Fibroblast of lung (primary cell): ENCODE measurements at regions not wholly inside any gene's neighbourhood (a gene's known extent, or its start where the extent isn't known, plus 50 kb on each side); places are given as distances from the start of the nearest gene placed in this dataset.
A peak's percentile ranks its signal among the peaks of the same experiment; 100 is the strongest.
"Not testable (repeated sequence)": the region's sequence is repeated elsewhere in the genome, so short reads cannot be mapped to it uniquely, and the experiment has no call there.

ENCODE experiments used
- DNase-seq, 2 donors: peaks; one replicate each; pipeline versions ENCODE4 v3.0.0 to v3.0.0-alpha.2; 2010; ENCODE audit warnings: low read depth in 2 of 2
- H2AFZ ChIP-seq: 2 replicates; pipeline ENCODE4 v1.5.1; 2012; ENCODE audit warnings: low read length, control low read depth, inconsistent platforms
- H3K27ac ChIP-seq: 2 replicates; pipeline ENCODE4 v1.5.1; 2011; ENCODE audit warnings: low read length, control low read depth; ENCODE audit not compliant: insufficient read depth
- H3K27me3 ChIP-seq: 2 replicates; pipeline ENCODE4 v1.5.1; 2011; ENCODE audit warnings: mild to moderate bottlenecking, low read length; ENCODE audit not compliant: control insufficient read depth, insufficient read depth
- H3K36me3 ChIP-seq: 2 replicates; pipeline ENCODE4 v1.5.1; 2011; ENCODE audit warnings: low read length; ENCODE audit not compliant: control insufficient read depth, insufficient read depth
- H3K4me1 ChIP-seq: 2 replicates; pipeline ENCODE4 v1.5.1; 2011; ENCODE audit warnings: low read length; ENCODE audit not compliant: control insufficient read depth, insufficient read depth; ENCODE audit errors: extremely low read depth
- H3K4me2 ChIP-seq: 2 replicates; pipeline ENCODE4 v1.5.1; 2011; ENCODE audit warnings: low read length, control low read depth; ENCODE audit not compliant: insufficient read depth; ENCODE audit errors: extremely low read depth
- H3K4me3 ChIP-seq, 4 experiments: fragments of 200-600 bp in 1 of 4; sonication (generic) in 1 of 4; replicated peaks in 1 of 4; 2 replicates each; pipeline ENCODE4 v1.5.1; 2011 to 2016; ENCODE audit warnings: low read length in 4 of 4, low read depth in 3 of 4, mild to moderate bottlenecking in 3 of 4, control low read depth in 2 of 4, inconsistent platforms in 1 of 4, mixed read lengths in 1 of 4; ENCODE audit not compliant: insufficient read depth in 1 of 4; ENCODE audit errors: control extremely low read depth in 1 of 4
- H3K79me2 ChIP-seq: 2 replicates; pipeline ENCODE4 v1.5.1; 2012; ENCODE audit warnings: mild to moderate bottlenecking, low read length, inconsistent platforms; ENCODE audit not compliant: control insufficient read depth, insufficient read depth
- H3K9ac ChIP-seq: 2 replicates; pipeline ENCODE4 v1.5.1; 2011; ENCODE audit warnings: mild to moderate bottlenecking, low read length, control low read depth; ENCODE audit not compliant: insufficient read depth
- H3K9me3 ChIP-seq: 2 replicates; pipeline ENCODE4 v1.5.1; 2012; ENCODE audit warnings: low read depth, low read length; ENCODE audit not compliant: control insufficient read depth, insufficient read depth
- H4K20me1 ChIP-seq: 2 replicates; pipeline ENCODE4 v1.5.1; 2011; ENCODE audit warnings: low read length; ENCODE audit not compliant: control insufficient read depth, insufficient read depth; ENCODE audit errors: extremely low read depth
- EZH2 ChIP-seq: IDR thresholded peaks from 2 replicates; pipeline ENCODE4 v1.5.1; 2012; ENCODE audit warnings: low read length, control low read depth, mild to moderate bottlenecking; ENCODE audit errors: missing control alignments
- TF ChIP-seq, protein P1 (sequence below), 2 donors: IDR thresholded peaks in 1 of 2; conservative IDR thresholded peaks in 1 of 2; 1 replicate in 1 of 2; 2 replicates in 1 of 2; pipeline ENCODE4 v1.5.1; 2011 to 2012; ENCODE audit warnings: low read length in 2 of 2, control low read depth in 1 of 2, inconsistent platforms in 1 of 2, low read depth in 1 of 2, mild to moderate bottlenecking in 1 of 2

DNA sequence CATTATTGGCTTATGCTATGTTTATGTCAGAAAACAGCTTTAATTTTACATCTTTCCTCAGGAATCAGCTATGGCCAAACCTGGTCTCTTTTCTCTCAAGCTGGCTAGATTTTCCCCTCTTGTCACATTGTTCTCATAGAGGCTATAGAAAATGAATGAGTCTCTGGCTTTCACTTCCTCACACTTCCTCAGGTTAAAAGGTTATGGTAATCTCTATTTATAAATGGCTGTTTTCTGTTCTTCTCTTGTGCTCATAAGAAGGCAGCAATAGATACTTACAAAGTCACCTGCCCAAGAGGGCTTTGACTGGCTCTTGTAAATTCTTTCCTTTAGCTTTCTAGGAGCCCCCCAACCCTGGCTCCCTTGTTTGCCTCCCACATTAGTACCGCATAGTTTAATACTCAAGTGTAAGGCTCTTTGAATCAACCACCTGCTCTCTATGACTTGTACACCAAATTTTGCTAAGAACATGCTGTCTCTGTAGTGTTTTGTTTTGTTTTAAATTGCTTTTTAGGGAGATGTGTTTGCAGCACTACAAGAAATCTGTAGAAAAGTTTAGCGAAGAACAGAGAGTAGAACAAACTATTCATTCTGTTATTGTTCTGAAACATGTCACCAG, 897.4 kb upstream of the CITED2 start:
- TF ChIP-seq, protein P1, sequence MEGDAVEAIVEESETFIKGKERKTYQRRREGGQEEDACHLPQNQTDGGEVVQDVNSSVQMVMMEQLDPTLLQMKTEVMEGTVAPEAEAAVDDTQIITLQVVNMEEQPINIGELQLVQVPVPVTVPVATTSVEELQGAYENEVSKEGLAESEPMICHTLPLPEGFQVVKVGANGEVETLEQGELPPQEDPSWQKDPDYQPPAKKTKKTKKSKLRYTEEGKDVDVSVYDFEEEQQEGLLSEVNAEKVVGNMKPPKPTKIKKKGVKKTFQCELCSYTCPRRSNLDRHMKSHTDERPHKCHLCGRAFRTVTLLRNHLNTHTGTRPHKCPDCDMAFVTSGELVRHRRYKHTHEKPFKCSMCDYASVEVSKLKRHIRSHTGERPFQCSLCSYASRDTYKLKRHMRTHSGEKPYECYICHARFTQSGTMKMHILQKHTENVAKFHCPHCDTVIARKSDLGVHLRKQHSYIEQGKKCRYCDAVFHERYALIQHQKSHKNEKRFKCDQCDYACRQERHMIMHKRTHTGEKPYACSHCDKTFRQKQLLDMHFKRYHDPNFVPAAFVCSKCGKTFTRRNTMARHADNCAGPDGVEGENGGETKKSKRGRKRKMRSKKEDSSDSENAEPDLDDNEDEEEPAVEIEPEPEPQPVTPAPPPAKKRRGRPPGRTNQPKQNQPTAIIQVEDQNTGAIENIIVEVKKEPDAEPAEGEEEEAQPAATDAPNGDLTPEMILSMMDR (conservative IDR thresholded peaks at IDR 0.05 in 1 of 2, IDR thresholded peaks at IDR 0.05 in 1 of 2; ENCODE audit: low read depth in 1 of 2, low read length in 2 of 2), result no peak
- no peak for TF ChIP-seq EZH2
- peak overlapping the region; percentile 3 for H2AFZ ChIP-seq
- no peak overlapping the region for H3K4me3 ChIP-seq
- H3K9me3 ChIP-seq, result no peaks in the 10 kb centered on the region
- H3K79me2 ChIP-seq, result no peaks in the 10 kb centered on the region
- DNase-seq, result no peak
- no peaks in the 10 kb centered on the region for H3K4me1 ChIP-seq
- H3K9ac ChIP-seq, result no peak overlapping the region
- no peaks in the 10 kb centered on the region for H4K20me1 ChIP-seq
- H3K4me2 ChIP-seq, result no peak overlapping the region
- H3K27me3 ChIP-seq, result no peaks in the 10 kb centered on the region
- no peaks in the 10 kb centered on the region for H3K36me3 ChIP-seq
- no peak overlapping the region for H3K27ac ChIP-seq

DNA sequence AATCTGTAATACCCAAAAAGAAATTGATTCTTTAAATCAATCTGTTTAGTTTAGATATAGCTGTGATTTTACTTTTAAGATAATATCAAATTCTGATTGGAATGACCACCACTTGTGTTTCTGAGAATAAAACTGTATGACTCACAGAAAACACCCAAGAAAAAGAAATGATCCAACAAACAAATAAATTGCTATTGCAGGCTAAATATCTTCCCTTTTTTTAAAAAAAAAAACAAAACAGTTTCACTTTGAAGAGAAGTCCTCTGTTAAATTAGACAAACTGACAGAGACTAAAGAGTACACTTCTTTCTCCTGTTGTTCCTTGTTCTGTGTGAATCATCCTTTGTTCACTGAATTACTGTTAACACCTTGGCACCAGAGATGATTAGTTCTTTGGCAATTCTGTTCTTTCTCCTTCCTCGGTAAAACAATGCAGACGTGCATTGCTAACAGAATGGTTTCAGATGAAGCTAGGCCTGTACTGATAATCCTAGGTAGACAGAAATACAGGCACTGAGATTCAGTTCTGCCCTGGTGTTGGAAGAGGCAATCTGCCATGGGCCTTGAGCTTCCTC, 895.2 kb upstream of the CITED2 start:
- Histone ChIP-seq H3K36me3 (no peaks in the 10 kb centered on the region), H3K27me3 (no peaks in the 10 kb centered on the region), H3K4me3 (no peak overlapping the region), H3K4me1 (no peaks in the 10 kb centered on the region), H3K9ac (no peak overlapping the region), H3K79me2 (no peaks in the 10 kb centered on the region), H2AFZ (peak overlapping the region; percentile 76), H3K9me3 (no peaks in the 10 kb centered on the region), H3K27ac (no peak overlapping the region), H3K4me2 (no peak overlapping the region), H4K20me1 (no peaks in the 10 kb centered on the region)
- DNase-seq, result peak in 1 of 2 donors; percentile 52
- TF ChIP-seq EZH2, result no peak
- TF ChIP-seq, protein P1 (conservative IDR thresholded peaks at IDR 0.05 in 1 of 2, IDR thresholded peaks at IDR 0.05 in 1 of 2; ENCODE audit: low read depth in 1 of 2, low read length in 2 of 2), result no peak

DNA sequence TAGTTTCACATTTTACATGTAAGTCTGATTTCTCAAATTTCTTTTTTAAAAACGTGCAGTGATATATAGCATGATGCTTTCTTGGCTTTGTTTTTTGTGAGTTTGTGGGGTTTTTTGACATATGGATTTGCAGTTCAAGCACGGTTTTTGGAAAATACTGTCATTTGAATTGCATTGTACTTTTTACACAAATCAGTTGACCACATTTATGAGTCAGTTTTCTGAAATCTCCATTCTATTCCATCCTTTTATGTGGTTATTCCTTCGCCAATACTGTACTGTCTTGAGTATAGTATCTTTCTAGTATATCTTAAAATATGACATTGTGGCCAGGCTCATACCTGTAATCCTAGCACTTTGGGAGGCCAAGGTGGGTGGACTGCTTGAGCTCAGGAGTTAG, 890.0 kb upstream of the CITED2 start:
- Histone ChIP-seq H3K27ac (no peak overlapping the region), H3K4me3 (no peak overlapping the region), H4K20me1 (no peaks in the 10 kb centered on the region), H3K27me3 (no peaks in the 10 kb centered on the region), H3K4me1 (no peaks in the 10 kb centered on the region), H3K9me3 (no peaks in the 10 kb centered on the region), H3K79me2 (no peaks in the 10 kb centered on the region), H3K4me2 (no peak overlapping the region), H2AFZ (no peak overlapping the region), H3K36me3 (no peaks in the 10 kb centered on the region), H3K9ac (no peak overlapping the region)
- peak in 1 of 2 donors; percentile 75 for DNase-seq
- TF ChIP-seq, protein P1 (conservative IDR thresholded peaks at IDR 0.05 in 1 of 2, IDR thresholded peaks at IDR 0.05 in 1 of 2; ENCODE audit: low read depth in 1 of 2, low read length in 2 of 2), result no peak
- no peak for TF ChIP-seq EZH2

DNA sequence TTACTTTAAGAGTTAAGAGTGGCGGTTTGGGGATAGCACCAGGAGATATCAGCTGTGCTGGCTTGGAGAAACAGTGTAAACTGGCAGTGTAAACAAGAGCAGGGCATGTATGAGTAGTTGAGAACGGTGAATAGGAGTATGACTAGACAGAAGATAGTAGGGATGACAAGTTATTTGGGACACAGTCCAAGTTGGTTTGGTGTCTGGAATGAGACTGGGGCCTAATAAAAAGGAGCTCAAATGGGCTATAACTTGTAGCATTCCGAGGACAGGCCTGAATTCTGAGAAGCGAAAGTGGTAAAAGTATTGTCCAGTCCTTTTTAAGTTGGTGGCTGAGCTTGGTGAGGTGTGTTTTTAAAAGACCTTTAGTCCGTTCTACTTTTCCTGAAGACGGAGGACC, 883.9 kb upstream of the CITED2 start:
- H3K9ac ChIP-seq, H3K36me3 ChIP-seq, H3K27ac ChIP-seq, H4K20me1 ChIP-seq, H3K27me3 ChIP-seq, H3K4me1 ChIP-seq, H3K9me3 ChIP-seq, H3K4me2 ChIP-seq, H3K4me3 ChIP-seq, H2AFZ ChIP-seq, H3K79me2 ChIP-seq: not testable (repeated sequence)
- peak in 1 of 2 donors; percentile 36 for DNase-seq
